ENCODE measurements at regions not wholly inside any gene's neighbourhood (a gene's known extent, or its start where the extent isn't known, plus 50 kb on each side); places are given as distances from the start of the nearest gene placed in this dataset.

- Histone ChIP-seq H2BK15ac (ENCODE audit: low read depth, low read length) (no peak overlapping the region), H3K4me1 (ENCODE audit: insufficient read depth, low read length) (no peaks in the 10 kb centered on the region), H3K23me2 (ENCODE audit: insufficient read length, low read depth, low read length, poor library complexity, severe bottlenecking) (no peaks in the 10 kb centered on the region), H2BK120ac (ENCODE audit: low read depth, low read length, poor library complexity, severe bottlenecking) (no peak overlapping the region), H4K5ac (ENCODE audit: insufficient read length, low read depth, low read length) (no peak overlapping the region), H3K9ac (ENCODE audit: extremely low read depth, insufficient read length, low read length) (no peak overlapping the region), H2BK12ac (ENCODE audit: insufficient read length, low read depth, low read length) (no peak overlapping the region), H2BK20ac (ENCODE audit: low read depth, low read length, poor library complexity, severe bottlenecking) (no peak overlapping the region), H2BK5ac (ENCODE audit: insufficient read length, low read length) (no peak overlapping the region), H3K23ac (ENCODE audit: insufficient read length, low read depth, low read length) (no peak overlapping the region), H3K79me1 (ENCODE audit: insufficient read depth, low read depth, low read length, poor library complexity, severe bottlenecking) (no peaks in the 10 kb centered on the region), H3K79me2 (ENCODE audit: insufficient read depth, low read length) (no peaks in the 10 kb centered on the region; the same call in 1 of the 2 replicates), H2AFZ (ENCODE audit: low read length) (no peak overlapping the region), H3T11ph (ENCODE audit: low read length) (no peak overlapping the region), H3K18ac (ENCODE audit: insufficient read length, low read depth, low read length) (no peak overlapping the region), H2AK5ac (ENCODE audit: insufficient read length, low read length) (no peak overlapping the region), H4K8ac (replicated peaks; ENCODE audit: insufficient read length, low read depth, low read length) (no peak overlapping the region), H3K9me3 (ENCODE audit: control insufficient read depth, low read depth, low read length) (no peaks in the 10 kb centered on the region), H3K27me3 (ENCODE audit: insufficient read depth, low read length) (no peaks in the 10 kb centered on the region), H3K27ac (ENCODE audit: insufficient read length, low read depth, low read length) (no peak overlapping the region), H4K91ac (ENCODE audit: insufficient read length, low read depth, low read length) (no peak overlapping the region), H3K4me2 (ENCODE audit: insufficient read depth, insufficient read length, low read length) (no peak overlapping the region), H4K20me1 (ENCODE audit: control insufficient read depth, insufficient read depth, insufficient read length) (no peaks in the 10 kb centered on the region), H3K14ac (ENCODE audit: insufficient read depth, low read length) (no peak overlapping the region), H3K4ac (ENCODE audit: low read depth, low read length) (no peak overlapping the region), H3K56ac (ENCODE audit: insufficient read length, low read depth, low read length) (no peak overlapping the region)
- no peak overlapping the region for H3K27ac Mint-ChIP-seq
- H3K27me3 Mint-ChIP-seq (ENCODE audit: low read depth), result no peaks in the 10 kb centered on the region
- H3K4me3 Mint-ChIP-seq, result no peak overlapping the region
- H3K4me1 Mint-ChIP-seq, result peaks cover 0 to 6% of the 10 kb centered on the region in 2 experiments; a peak in 1 of 4 replicates
- peaks cover 11 to 15% of the 10 kb centered on the region in 2 experiments for H3K9me3 Mint-ChIP-seq
- DNase-seq, result no peak
- H3K36me3 Mint-ChIP-seq (ENCODE audit: insufficient read depth in 1 of 3, low read depth in 3 of 3), result peaks cover 0 to 10% (median 6%) of the 10 kb centered on the region in 3 experiments; a peak in 3 of 7 replicates
- WGBS (ENCODE audit: extremely low coverage, insufficient read length, low lambda C conversion rate), result no CpG with 5 or more reads among the region's 1 CpG
- TF ChIP-seq CTCF (conservative IDR thresholded peaks at IDR 0.05), result no peak
Observed at GRCh38 chr11:111067994-111068393, 177.5 kb upstream of the POU2AF2 start.
